ENCODE measurements at regions not wholly inside any gene's neighbourhood (a gene's known extent, or its start where the extent isn't known, plus 50 kb on each side); places are given as distances from the start of the nearest gene placed in this dataset.

DNA sequence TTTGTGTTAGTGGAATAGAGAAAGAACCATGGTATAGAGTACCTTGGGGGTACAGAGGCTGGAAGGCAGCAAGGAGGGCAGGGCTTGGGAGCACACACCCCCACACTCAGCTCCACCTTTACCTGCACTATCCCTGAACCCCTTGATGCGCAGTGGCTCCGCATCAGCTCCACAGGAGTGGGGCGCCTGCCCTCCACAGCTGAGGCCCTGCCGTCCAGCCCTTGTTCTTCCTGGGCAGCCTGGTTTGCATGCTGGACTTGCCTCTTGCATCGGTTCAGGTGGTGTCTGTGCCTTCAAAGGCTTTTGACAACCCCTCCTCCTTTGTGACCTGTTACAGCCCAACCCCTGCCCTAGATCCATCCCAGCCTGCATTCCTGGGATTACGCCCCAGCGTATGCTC lies 52.6 kb upstream of the ZNF32 start:
- Histone ChIP-seq H3K4me1 (no peaks in the 10 kb centered on the region), H3K4me2 (no peak overlapping the region), H3K27ac (no peak overlapping the region), H3K9me3 (no peaks in the 10 kb centered on the region), H3K4me3 (no peak overlapping the region)
- TF ChIP-seq EP300 (IDR thresholded peaks at IDR 0.05) (no peak), CEBPB (IDR thresholded peaks at IDR 0.05) (no peak), NPAS2 (CRISPR knock-in tag; IDR thresholded peaks at IDR 0.05; ENCODE audit: borderline replicate concordance) (no peak), CHD2 (IDR thresholded peaks at IDR 0.05; ENCODE audit: low read length, partially characterized antibody) (no peak), HEYL (CRISPR knock-in tag; IDR thresholded peaks at IDR 0.05) (no peak), HDAC2 (IDR thresholded peaks at IDR 0.05) (no peak), RARB (CRISPR knock-in tag; IDR thresholded peaks at IDR 0.05) (no peak), TP53 (CRISPR knock-in tag; IDR thresholded peaks at IDR 0.05) (no peak), CBX8 (IDR thresholded peaks at IDR 0.05) (no peak), RFX5 (IDR thresholded peaks at IDR 0.05) (no peak), FOSB (CRISPR knock-in tag; IDR thresholded peaks at IDR 0.05) (no peak)
- TF ChIP-seq, protein P1, sequence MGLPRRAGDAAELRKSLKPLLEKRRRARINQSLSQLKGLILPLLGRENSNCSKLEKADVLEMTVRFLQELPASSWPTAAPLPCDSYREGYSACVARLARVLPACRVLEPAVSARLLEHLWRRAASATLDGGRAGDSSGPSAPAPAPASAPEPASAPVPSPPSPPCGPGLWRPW (IDR thresholded peaks at IDR 0.05), result no peak
- DNase-seq (ENCODE audit: low read depth in 1 of 2, low spot score in 1 of 2) (no peak), ATAC-seq (no peak), FAIRE-seq (no peak)
- ChIA-PET CTCF (interaction anchor here (2.3 kb wide), 1 partner anchor 11 kb away, joined by 16 read pairs; no protein-coding TSS in a partner anchor), POLR2A (no interaction called here)
- WGBS (ENCODE audit: missing lambda C conversion rate), result 61% methylated on average over 7 of the region's 7 CpGs

GRCh38 chr10:43700306-43700705 lies 51.6 kb upstream of the ZNF32 start:
- ChIA-PET POLR2A (no interaction called here), CTCF (interaction anchor here (2.3 kb wide), 1 partner anchor 10 kb away, joined by 16 read pairs; no protein-coding TSS in a partner anchor)
- Histone ChIP-seq H3K27ac (no peak overlapping the region), H3K4me3 (no peak overlapping the region), H3K4me1 (no peaks in the 10 kb centered on the region), H3K4me2 (no peak overlapping the region), H3K9me3 (no peaks in the 10 kb centered on the region)
- DNase-seq (ENCODE audit: low read depth in 1 of 2, low spot score in 1 of 2), result no peak
- 0% methylated on average over 4 of the region's 4 CpGs for WGBS (ENCODE audit: missing lambda C conversion rate)
- no peak for ATAC-seq
- FAIRE-seq, result no peak
- TF ChIP-seq CBX8 (IDR thresholded peaks at IDR 0.05) (no peak), ATOH8 (CRISPR knock-in tag; IDR thresholded peaks at IDR 0.05; ENCODE audit: low read depth) (no peak), SMC3 (IDR thresholded peaks at IDR 0.05) (no peak), CBX2 (IDR thresholded peaks at IDR 0.05; ENCODE audit: borderline replicate concordance, low read depth) (no peak)

DNA sequence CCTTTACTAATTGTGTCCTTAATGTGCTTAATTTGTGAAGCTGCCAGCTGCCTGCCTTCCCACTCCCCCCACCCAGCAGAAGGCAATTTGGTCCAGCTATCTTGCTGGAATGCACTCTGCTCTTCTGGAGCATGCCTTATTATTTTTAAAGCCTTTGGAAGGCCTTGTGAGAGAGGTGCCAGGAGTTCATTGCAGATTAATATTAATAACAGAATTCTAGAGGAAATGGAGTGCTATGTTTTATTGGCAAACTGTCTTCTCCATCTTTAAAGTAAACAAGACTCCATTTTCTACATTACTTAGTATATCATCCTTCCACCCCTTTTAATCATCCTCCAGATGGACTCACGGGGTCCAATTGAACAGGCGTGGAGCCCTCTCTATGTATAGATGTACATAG lies 50.8 kb upstream of the ZNF32 start:
- ChIA-PET POLR2A (no interaction called here), CTCF (interaction anchor here (2.3 kb wide), 1 partner anchor 9 kb away, joined by 16 read pairs; no protein-coding TSS in a partner anchor)
- H3K9me3 ChIP-seq, result no peaks in the 10 kb centered on the region

More for the DNA sequence above, 50.8 kb upstream of the ZNF32 start:
- DNase-seq (ENCODE audit: low read depth in 1 of 2, low spot score in 1 of 2) (no peak), ATAC-seq (no peak), FAIRE-seq (no peak)
- TF ChIP-seq GATA3 (IDR thresholded peaks at IDR 0.05; ENCODE audit: borderline replicate concordance), result no peak
- no peak for TF ChIP-seq HOXB13 (CRISPR knock-in tag; IDR thresholded peaks at IDR 0.05; ENCODE audit: low read depth)
- TF ChIP-seq, protein P2, sequence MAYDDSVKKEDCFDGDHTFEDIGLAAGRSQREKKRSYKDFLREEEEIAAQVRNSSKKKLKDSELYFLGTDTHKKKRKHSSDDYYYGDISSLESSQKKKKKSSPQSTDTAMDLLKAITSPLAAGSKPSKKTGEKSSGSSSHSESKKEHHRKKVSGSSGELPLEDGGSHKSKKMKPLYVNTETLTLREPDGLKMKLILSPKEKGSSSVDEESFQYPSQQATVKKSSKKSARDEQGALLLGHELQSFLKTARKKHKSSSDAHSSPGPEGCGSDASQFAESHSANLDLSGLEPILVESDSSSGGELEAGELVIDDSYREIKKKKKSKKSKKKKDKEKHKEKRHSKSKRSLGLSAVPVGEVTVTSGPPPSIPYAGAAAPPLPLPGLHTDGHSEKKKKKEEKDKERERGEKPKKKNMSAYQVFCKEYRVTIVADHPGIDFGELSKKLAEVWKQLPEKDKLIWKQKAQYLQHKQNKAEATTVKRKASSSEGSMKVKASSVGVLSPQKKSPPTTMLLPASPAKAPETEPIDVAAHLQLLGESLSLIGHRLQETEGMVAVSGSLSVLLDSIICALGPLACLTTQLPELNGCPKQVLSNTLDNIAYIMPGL (CRISPR knock-in tag; IDR thresholded peaks at IDR 0.05; ENCODE audit: borderline replicate concordance), result no peak
- no peak for TF ChIP-seq RFX5 (IDR thresholded peaks at IDR 0.05)
- no peak for TF ChIP-seq JUN (IDR thresholded peaks at IDR 0.05)
- no peak for TF ChIP-seq CHD4 (IDR thresholded peaks at IDR 0.05; ENCODE audit: borderline replicate concordance)
- TF ChIP-seq NPAS2 (CRISPR knock-in tag; IDR thresholded peaks at IDR 0.05; ENCODE audit: borderline replicate concordance), result no peak
- TF ChIP-seq, protein P3, sequence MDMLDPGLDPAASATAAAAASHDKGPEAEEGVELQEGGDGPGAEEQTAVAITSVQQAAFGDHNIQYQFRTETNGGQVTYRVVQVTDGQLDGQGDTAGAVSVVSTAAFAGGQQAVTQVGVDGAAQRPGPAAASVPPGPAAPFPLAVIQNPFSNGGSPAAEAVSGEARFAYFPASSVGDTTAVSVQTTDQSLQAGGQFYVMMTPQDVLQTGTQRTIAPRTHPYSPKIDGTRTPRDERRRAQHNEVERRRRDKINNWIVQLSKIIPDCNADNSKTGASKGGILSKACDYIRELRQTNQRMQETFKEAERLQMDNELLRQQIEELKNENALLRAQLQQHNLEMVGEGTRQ (IDR thresholded peaks at IDR 0.05), result no peak
- no peak for TF ChIP-seq TP53 (CRISPR knock-in tag; IDR thresholded peaks at IDR 0.05)
- TF ChIP-seq ATOH8 (CRISPR knock-in tag; IDR thresholded peaks at IDR 0.05; ENCODE audit: low read depth), result no peak
- no peak for TF ChIP-seq RARB (CRISPR knock-in tag; IDR thresholded peaks at IDR 0.05)
- TF ChIP-seq KDM1A (IDR thresholded peaks at IDR 0.05; ENCODE audit: low read depth), result no peak
- TF ChIP-seq EP300 (IDR thresholded peaks at IDR 0.05), result no peak
- TF ChIP-seq, protein P1 (IDR thresholded peaks at IDR 0.05), result no peak
- TF ChIP-seq ELK1 (IDR thresholded peaks at IDR 0.05; ENCODE audit: low read depth, low read length), result no peak
- no peak for TF ChIP-seq ZC3H11A (IDR thresholded peaks at IDR 0.05)
- no peak for TF ChIP-seq CBX2 (IDR thresholded peaks at IDR 0.05; ENCODE audit: borderline replicate concordance, low read depth)
- TF ChIP-seq EHMT2 (IDR thresholded peaks at IDR 0.05; ENCODE audit: low read depth), result no peak
- TF ChIP-seq NFE2L2 (conservative IDR thresholded peaks at IDR 0.05; ENCODE audit: low read length), result no peak
- Histone ChIP-seq H3K27ac (no peak overlapping the region), H3K4me3 (no peak overlapping the region), H3K4me2 (no peak overlapping the region), H3K4me1 (no peaks in the 10 kb centered on the region)
- 7% methylated on average over 2 of the region's 2 CpGs for WGBS (ENCODE audit: missing lambda C conversion rate)
